MM.1S (cell line): ENCODE measurements at regions not wholly inside any gene's neighbourhood (a gene's known extent, or its start where the extent isn't known, plus 50 kb on each side); places are given as distances from the start of the nearest gene placed in this dataset.

Experiments
- DNase-seq: peaks from one replicate; pipeline ENCODE4 v3.0.0-alpha.2; 2015
- H2AFZ ChIP-seq: fragments of 300-600 bp; sonication (generic); 2 replicates; pipeline ENCODE4 v1.6.0; 2016; ENCODE audit warnings: antibody characterized with exemption, low read length
- H3F3A ChIP-seq: fragments of 300-600 bp; sonication (generic); 2 replicates; pipeline ENCODE4 v1.6.1; 2016; ENCODE audit warnings: mild to moderate bottlenecking, antibody characterized with exemption, low read length, moderate library complexity, mixed read lengths; ENCODE audit not compliant: insufficient read depth
- H3K27ac ChIP-seq: fragments of 300-600 bp; sonication (generic); 2 replicates; pipeline ENCODE4 v1.5.1; 2016; ENCODE audit warnings: mild to moderate bottlenecking, low read length
- H3K27me3 ChIP-seq: fragments of 300-600 bp; sonication (generic); replicated peaks from 2 replicates; pipeline ENCODE4 v1.6.0; 2016; ENCODE audit warnings: low read length; ENCODE audit not compliant: insufficient read depth
- H3K36me3 ChIP-seq: fragments of 300-600 bp; sonication (generic); replicated peaks from 2 replicates; pipeline ENCODE4 v1.6.1; 2016; ENCODE audit warnings: mild to moderate bottlenecking, low read length, mixed read lengths; ENCODE audit not compliant: insufficient read depth
- H3K4me1 ChIP-seq: fragments of 300-600 bp; sonication (generic); 2 replicates; pipeline ENCODE4 v1.6.1; 2016; ENCODE audit warnings: low read length, mixed read lengths
- H3K4me2 ChIP-seq: fragments of 300-600 bp; sonication (generic); 2 replicates; pipeline ENCODE4 v1.6.0; 2016; ENCODE audit warnings: low read depth, low read length
- H3K4me3 ChIP-seq: fragments of 300-600 bp; sonication (generic); 2 replicates; pipeline ENCODE4 v1.5.1; 2016; ENCODE audit warnings: low read length, mixed read lengths
- H3K79me2 ChIP-seq: fragments of 300-600 bp; sonication (generic); 2 replicates; pipeline ENCODE4 v1.6.1; 2016; ENCODE audit warnings: mixed run types, low read length, mixed read lengths
- H3K9ac ChIP-seq: fragments of 300-600 bp; sonication (generic); 2 replicates; pipeline ENCODE4 v1.6.1; 2016; ENCODE audit warnings: low read length, mixed read lengths
- H3K9me2 ChIP-seq: fragments of 300-600 bp; sonication (generic); replicated peaks from 2 replicates; pipeline ENCODE4 v1.6.1; 2016; ENCODE audit warnings: mild to moderate bottlenecking, low read length, mixed read lengths; ENCODE audit not compliant: insufficient read depth
- H3K9me3 ChIP-seq: fragments of 300-600 bp; sonication (generic); replicated peaks from 2 replicates; pipeline ENCODE4 v1.6.1; 2016; ENCODE audit warnings: mild to moderate bottlenecking, low read length, mixed read lengths; ENCODE audit not compliant: insufficient read depth
- H4K20me1 ChIP-seq: fragments of 300-600 bp; sonication (generic); 2 replicates; pipeline ENCODE4 v1.6.1; 2016; ENCODE audit warnings: mild to moderate bottlenecking, low read length, moderate library complexity, mixed read lengths; ENCODE audit not compliant: insufficient read depth
- EZH2 ChIP-seq: fragments of 300-600 bp; sonication (generic); optimal IDR thresholded peaks from 2 replicates; pipeline ENCODE3; 2017; ENCODE audit warnings: low read depth, mild to moderate bottlenecking, antibody characterized with exemption, low read length, mixed read lengths
- EZH2phosphoT487 ChIP-seq: fragments of 300-600 bp; sonication (generic); IDR thresholded peaks from 2 replicates; pipeline ENCODE4 v1.6.1; 2018; ENCODE audit warnings: antibody characterized with exemption, low read length
- TF ChIP-seq, protein P1 (sequence below): fragments of 300-600 bp; sonication (generic); IDR thresholded peaks from 2 replicates; pipeline ENCODE4 v1.5.1; 2016; ENCODE audit warnings: antibody characterized with exemption, low read length, mixed read lengths

GRCh38 chr3:34635352-34635850 is 837.0 kb downstream of the PDCD6IP start:
- Histone ChIP-seq H2AFZ (no peak overlapping the region), H3K9ac (no peak overlapping the region), H3K27ac (no peak overlapping the region), H3K9me2 (no peaks in the 10 kb centered on the region), H4K20me1 (no peaks in the 10 kb centered on the region), H3K36me3 (no peaks in the 10 kb centered on the region), H3K27me3 (no peaks in the 10 kb centered on the region), H3K4me1 (no peaks in the 10 kb centered on the region), H3K4me2 (no peak overlapping the region), H3K4me3 (no peak overlapping the region), H3F3A (no peaks in the 10 kb centered on the region), H3K79me2 (no peaks in the 10 kb centered on the region), H3K9me3 (no peaks in the 10 kb centered on the region)
- DNase-seq: no peak
- TF ChIP-seq EZH2phosphoT487 (no peak), EZH2 (no peak)
- TF ChIP-seq, protein P1, sequence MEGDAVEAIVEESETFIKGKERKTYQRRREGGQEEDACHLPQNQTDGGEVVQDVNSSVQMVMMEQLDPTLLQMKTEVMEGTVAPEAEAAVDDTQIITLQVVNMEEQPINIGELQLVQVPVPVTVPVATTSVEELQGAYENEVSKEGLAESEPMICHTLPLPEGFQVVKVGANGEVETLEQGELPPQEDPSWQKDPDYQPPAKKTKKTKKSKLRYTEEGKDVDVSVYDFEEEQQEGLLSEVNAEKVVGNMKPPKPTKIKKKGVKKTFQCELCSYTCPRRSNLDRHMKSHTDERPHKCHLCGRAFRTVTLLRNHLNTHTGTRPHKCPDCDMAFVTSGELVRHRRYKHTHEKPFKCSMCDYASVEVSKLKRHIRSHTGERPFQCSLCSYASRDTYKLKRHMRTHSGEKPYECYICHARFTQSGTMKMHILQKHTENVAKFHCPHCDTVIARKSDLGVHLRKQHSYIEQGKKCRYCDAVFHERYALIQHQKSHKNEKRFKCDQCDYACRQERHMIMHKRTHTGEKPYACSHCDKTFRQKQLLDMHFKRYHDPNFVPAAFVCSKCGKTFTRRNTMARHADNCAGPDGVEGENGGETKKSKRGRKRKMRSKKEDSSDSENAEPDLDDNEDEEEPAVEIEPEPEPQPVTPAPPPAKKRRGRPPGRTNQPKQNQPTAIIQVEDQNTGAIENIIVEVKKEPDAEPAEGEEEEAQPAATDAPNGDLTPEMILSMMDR: no peak

DNA sequence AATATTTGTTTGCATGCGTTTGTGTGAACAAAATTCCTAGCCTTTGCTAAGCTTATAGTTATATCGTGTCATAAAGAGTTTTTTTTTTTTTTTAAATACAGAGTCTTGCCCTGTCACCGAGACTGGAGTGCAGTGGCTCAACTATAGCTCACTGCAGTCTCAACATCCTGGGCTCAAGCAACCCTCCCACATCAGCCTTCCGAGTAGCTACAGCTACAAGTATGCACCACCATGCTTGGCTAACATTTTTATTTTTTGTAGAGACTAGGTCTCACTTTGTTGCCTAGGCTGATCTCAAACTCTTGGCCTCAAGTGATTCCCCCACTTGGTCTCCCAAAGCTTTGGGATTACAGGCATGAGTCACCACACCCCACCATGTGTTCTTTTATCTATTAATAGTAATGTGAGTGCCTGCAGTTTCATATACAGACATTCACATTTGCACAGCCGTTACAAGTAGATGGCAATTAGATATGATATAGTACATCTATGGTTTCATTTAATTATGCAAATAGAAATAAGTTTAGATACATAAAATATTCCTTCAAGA is 848.6 kb downstream of the PDCD6IP start:
- Histone ChIP-seq H3K4me2 (no peak overlapping the region), H3K9ac (no peak overlapping the region), H3K9me3 (no peaks in the 10 kb centered on the region), H3K27me3 (no peaks in the 10 kb centered on the region), H3F3A (no peaks in the 10 kb centered on the region), H3K36me3 (no peaks in the 10 kb centered on the region), H3K9me2 (no peaks in the 10 kb centered on the region), H3K79me2 (no peaks in the 10 kb centered on the region), H4K20me1 (no peaks in the 10 kb centered on the region), H3K4me1 (no peaks in the 10 kb centered on the region), H2AFZ (no peak overlapping the region), H3K27ac (no peak overlapping the region), H3K4me3 (no peak overlapping the region)
- DNase-seq: peak; percentile 7
- TF ChIP-seq, protein P1: no peak
- TF ChIP-seq EZH2 (no peak), EZH2phosphoT487 (no peak)

- DNase-seq: no peak
- H3K4me1 ChIP-seq: no peaks in the 10 kb centered on the region
- no peaks in the 10 kb centered on the region for H3K36me3 ChIP-seq
- no peaks in the 10 kb centered on the region for H3F3A ChIP-seq
- no peaks in the 10 kb centered on the region for H3K9me2 ChIP-seq
- no peaks in the 10 kb centered on the region for H3K27me3 ChIP-seq
- no peak overlapping the region for H3K4me2 ChIP-seq
- H4K20me1 ChIP-seq: no peaks in the 10 kb centered on the region
- H3K9me3 ChIP-seq: no peaks in the 10 kb centered on the region
- no peak overlapping the region for H3K9ac ChIP-seq
- no peak overlapping the region for H2AFZ ChIP-seq
- H3K4me3 ChIP-seq: no peak overlapping the region
- no peaks in the 10 kb centered on the region for H3K79me2 ChIP-seq
- TF ChIP-seq EZH2phosphoT487: no peak
- TF ChIP-seq EZH2: no peak
- TF ChIP-seq, protein P1: no peak
- H3K27ac ChIP-seq: no peak overlapping the region
Measured at GRCh38 chr3:34650131-34650530, 851.7 kb downstream of the PDCD6IP start.
